HG03558 (cell line): ENCODE measurements at regions not wholly inside any gene's neighbourhood (a gene's known extent, or its start where the extent isn't known, plus 50 kb on each side); places are given as distances from the start of the nearest gene placed in this dataset.
"Not testable (repeated sequence)": the region's sequence is repeated elsewhere in the genome, so short reads cannot be mapped to it uniquely, and the experiment has no call there.

ENCODE experiments used
- ATAC-seq: cut with Tn5 transposase; IDR thresholded peaks from one replicate; pipeline ENCODE4 v1.9.1; 2021; ENCODE audit warnings: moderate number of reproducible peaks; ENCODE audit not compliant: unreplicated experiment; ENCODE audit errors: extremely low read depth

GRCh38 chr3:152756807-152757206 lies 78.1 kb upstream of the P2RY1 start:
- no peak for ATAC-seq

- no peak for ATAC-seq
Measured at GRCh38 chr3:152760024-152760563, 74.8 kb upstream of the P2RY1 start.

- no peak for ATAC-seq
Measured at GRCh38 chr3:152760591-152760990, 74.3 kb upstream of the P2RY1 start.

- ATAC-seq = no peak
Measured at GRCh38 chr3:152768478-152768877, 66.5 kb upstream of the P2RY1 start.

GRCh38 chr3:152769523-152769922 lies 65.4 kb upstream of the P2RY1 start:
- ATAC-seq = no peak

- no peak for ATAC-seq
Measured at GRCh38 chr3:152770296-152770695, 64.6 kb upstream of the P2RY1 start.

- no peak for ATAC-seq
Measured at GRCh38 chr3:152771120-152771519, 63.8 kb upstream of the P2RY1 start.

- no peak for ATAC-seq
Measured at GRCh38 chr3:152772674-152773225, 62.2 kb upstream of the P2RY1 start.

- ATAC-seq = no peak
Measured at GRCh38 chr3:152773633-152774032, 61.3 kb upstream of the P2RY1 start.

GRCh38 chr3:152774230-152774629 lies 60.7 kb upstream of the P2RY1 start:
- ATAC-seq = not testable (repeated sequence)

- ATAC-seq = no peak
Measured at GRCh38 chr3:152778022-152778421, 56.9 kb upstream of the P2RY1 start.

- ATAC-seq = no peak
Measured at GRCh38 chr3:152779653-152780052, 55.3 kb upstream of the P2RY1 start.

- no peak for ATAC-seq
Measured at GRCh38 chr3:152780553-152780952, 54.4 kb upstream of the P2RY1 start.

GRCh38 chr3:152785051-152785450 lies 49.9 kb upstream of the P2RY1 start:
- ATAC-seq = no peak
